ENCODE measurements at regions not wholly inside any gene's neighbourhood (a gene's known extent, or its start where the extent isn't known, plus 50 kb on each side); places are given as distances from the start of the nearest gene placed in this dataset.

DNA sequence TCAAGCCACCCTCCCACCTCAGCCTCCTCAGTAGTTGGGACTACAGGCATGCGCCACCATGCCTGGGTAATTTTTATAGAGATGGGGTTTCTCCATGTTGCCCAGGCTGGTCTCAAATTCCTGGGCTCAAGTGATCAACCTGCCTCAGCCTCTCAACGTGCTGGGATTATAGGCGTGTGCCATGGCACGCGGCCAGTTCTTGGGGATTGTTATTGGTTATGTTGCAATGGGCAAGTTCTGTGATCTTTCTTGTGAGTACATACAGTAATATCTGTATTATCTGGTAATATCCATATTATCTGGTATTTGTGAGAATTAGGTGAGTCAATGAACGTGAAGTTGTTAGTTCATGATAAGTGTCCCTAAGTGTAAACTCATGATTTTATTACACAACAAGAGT is 90.3 kb upstream of the TBL1X start:
- no peak for TF ChIP-seq CTCF (IDR thresholded peaks at IDR 0.05; ENCODE audit: low read depth, low read length)
- no peak for TF ChIP-seq EZH2phosphoT487 (IDR thresholded peaks at IDR 0.05; ENCODE audit: low read depth)
